Loucy (cell line): ENCODE measurements at regions not wholly inside any gene's neighbourhood (a gene's known extent, or its start where the extent isn't known, plus 50 kb on each side); places are given as distances from the start of the nearest gene placed in this dataset.
A peak's percentile ranks its signal among the peaks of the same experiment; 100 is the strongest.

Source experiments
- H2AFZ ChIP-seq: fragments of 200-600 bp; sonication (generic); 2 replicates; pipeline ENCODE4 v1.6.0; 2016; ENCODE audit warnings: antibody characterized with exemption, mild to moderate bottlenecking, low read length, moderate library complexity
- H3F3A ChIP-seq: fragments of 200-600 bp; 2 replicates; pipeline ENCODE4 v1.6.0; 2016; ENCODE audit warnings: antibody characterized with exemption, low read depth, mild to moderate bottlenecking
- H3K27me3 ChIP-seq: fragments of 200-600 bp; sonication (generic); 2 replicates; pipeline ENCODE4 v1.6.1; 2014; ENCODE audit warnings: low read length, mild to moderate bottlenecking; ENCODE audit not compliant: insufficient read depth, poor library complexity, severe bottlenecking
- H3K36me3 ChIP-seq: fragments of 200-600 bp; sonication (generic); 2 replicates; pipeline ENCODE4 v1.6.1; 2016; ENCODE audit warnings: low read length; ENCODE audit not compliant: insufficient read depth
- H3K4me1 ChIP-seq: fragments of 200-600 bp; sonication (generic); 2 replicates; pipeline ENCODE4 v1.5.1; 2014; ENCODE audit warnings: low read length, mild to moderate bottlenecking; ENCODE audit not compliant: insufficient read depth, poor library complexity, severe bottlenecking
- H3K4me2 ChIP-seq: fragments of 200-600 bp; sonication (generic); 2 replicates; pipeline ENCODE4 v1.6.0; 2014; ENCODE audit warnings: antibody characterized with exemption, low read length, low read depth, mild to moderate bottlenecking; ENCODE audit not compliant: poor library complexity, severe bottlenecking
- H3K4me3 ChIP-seq: fragments of 200-600 bp; sonication (generic); 2 replicates; pipeline ENCODE4 v1.5.1; 2014; ENCODE audit warnings: low read length, mild to moderate bottlenecking, mixed read lengths; ENCODE audit not compliant: poor library complexity, severe bottlenecking
- H3K79me2 ChIP-seq: fragments of 200-600 bp; sonication (generic); 2 replicates; pipeline ENCODE4 v1.6.1; 2014; ENCODE audit warnings: low read length; ENCODE audit not compliant: insufficient read depth
- H3K9ac ChIP-seq: fragments of 200-600 bp; sonication (generic); 2 replicates; pipeline ENCODE4 v1.6.0; 2014; ENCODE audit warnings: mild to moderate bottlenecking, low read depth, low read length, moderate library complexity; ENCODE audit not compliant: poor library complexity, severe bottlenecking
- H3K9me2 ChIP-seq: fragments of 200-600 bp; sonication (generic); replicated peaks from 2 replicates; pipeline ENCODE4 v1.6.1; 2016; ENCODE audit warnings: low read depth, low read length, mixed read lengths
- H3K9me3 ChIP-seq: fragments of 200-600 bp; sonication (generic); 2 replicates; pipeline ENCODE4 v1.6.1; 2014; ENCODE audit warnings: mild to moderate bottlenecking, antibody characterized with exemption, low read length, low read depth; ENCODE audit not compliant: insufficient read depth
- H4K20me1 ChIP-seq: fragments of 200-600 bp; sonication (generic); 2 replicates; pipeline ENCODE4 v1.6.0; 2014; ENCODE audit warnings: antibody characterized with exemption, low read length, mild to moderate bottlenecking; ENCODE audit not compliant: insufficient read depth, poor library complexity, severe bottlenecking
- CTCF ChIP-seq: fragments of 200-600 bp; sonication (generic); conservative IDR thresholded peaks from 2 replicates; pipeline ENCODE4 v1.5.1; 2014; ENCODE audit warnings: mild to moderate bottlenecking, antibody characterized with exemption, low read length
- EZH2phosphoT487 ChIP-seq: fragments of 200-600 bp; IDR thresholded peaks from 2 replicates; pipeline ENCODE4 v1.6.1; 2018; ENCODE audit warnings: antibody characterized with exemption, mild to moderate bottlenecking, moderate library complexity, borderline replicate concordance

- TF ChIP-seq CTCF (peak; percentile 84), EZH2phosphoT487 (no peak)
- Histone ChIP-seq H4K20me1 (no peaks in the 10 kb centered on the region), H3K4me2 (peak overlapping the region; percentile 29), H3K4me3 (no peak overlapping the region), H3K36me3 (no peaks in the 10 kb centered on the region), H2AFZ (peak overlapping the region; percentile 48), H3K9ac (no peak overlapping the region), H3K9me2 (no peaks in the 10 kb centered on the region), H3K4me1 (peaks cover 55% of the 10 kb centered on the region), H3K27me3 (no peaks in the 10 kb centered on the region), H3K9me3 (no peaks in the 10 kb centered on the region), H3K79me2 (no peaks in the 10 kb centered on the region), H3F3A (no peaks in the 10 kb centered on the region)
Measured at GRCh38 chr3:34260271-34261000, 462.0 kb downstream of the PDCD6IP start.

- TF ChIP-seq CTCF (no peak), EZH2phosphoT487 (no peak)
- Histone ChIP-seq H2AFZ (peak overlapping the region; percentile 40; the same call in 1 of the 2 replicates), H3K9me2 (no peaks in the 10 kb centered on the region), H3F3A (no peaks in the 10 kb centered on the region), H3K4me1 (peaks cover 52% of the 10 kb centered on the region), H3K4me3 (no peak overlapping the region), H3K36me3 (no peaks in the 10 kb centered on the region), H3K9me3 (no peaks in the 10 kb centered on the region), H3K27me3 (no peaks in the 10 kb centered on the region), H4K20me1 (no peaks in the 10 kb centered on the region), H3K79me2 (no peaks in the 10 kb centered on the region), H3K9ac (no peak overlapping the region), H3K4me2 (peak overlapping the region; percentile 29)
Measured at GRCh38 chr3:34261001-34261385, 462.6 kb downstream of the PDCD6IP start.

GRCh38 chr3:34263101-34263621 lies 464.7 kb downstream of the PDCD6IP start:
- H3K79me2 ChIP-seq = no peaks in the 10 kb centered on the region
- H3F3A ChIP-seq = no peaks in the 10 kb centered on the region
- peaks cover 58% of the 10 kb centered on the region for H3K4me1 ChIP-seq
- peak overlapping the region; percentile 42 for H3K9ac ChIP-seq
- H3K4me3 ChIP-seq = no peak overlapping the region
- H3K9me3 ChIP-seq = no peaks in the 10 kb centered on the region
- peak overlapping the region; percentile 58 for H2AFZ ChIP-seq
- no peaks in the 10 kb centered on the region for H3K27me3 ChIP-seq
- H4K20me1 ChIP-seq = no peaks in the 10 kb centered on the region
- peak overlapping the region; percentile 32 for H3K4me2 ChIP-seq
- no peak for TF ChIP-seq EZH2phosphoT487
- TF ChIP-seq CTCF = no peak
- no peaks in the 10 kb centered on the region for H3K9me2 ChIP-seq
- no peaks in the 10 kb centered on the region for H3K36me3 ChIP-seq
